HCT116 (cell line): ENCODE measurements at regions not wholly inside any gene's neighbourhood (a gene's known extent, or its start where the extent isn't known, plus 50 kb on each side); places are given as distances from the start of the nearest gene placed in this dataset.

ENCODE experiments used
- ATAC-seq: fragments of 200-7000 bp; cut with Tn5 transposase; 2 replicates; pipeline ENCODE4 v1.9.1; 2020; ENCODE audit warnings: mild to moderate bottlenecking, moderate library complexity
- BruUV-seq: library from RNA; stranded (reverse); fragments of 400-500 nt; replicated peaks from 2 replicates; lab custom pipeline; 2021; lab: Mats Ljungman, UMichigan
- CTCF ChIA-PET: fragments of 300-600 bp; sonication (Branson Sonifier 250); formaldehyde crosslinking; loops from one replicate; lab custom pipeline; 2021; ENCODE audit warnings: antibody characterized with exemption; lab: Charles Lee
- POLR2A ChIA-PET: fragments of 300-600, 350-600 bp; sonication (Branson Sonifier 250); formaldehyde crosslinking; loops from one replicate; lab custom pipeline; 2021; ENCODE audit warnings: antibody characterized with exemption; lab: Charles Lee
- RAD21 ChIA-PET, 2 experiments: fragments of 300-600 bp; sonication (Branson Sonifier 250); formaldehyde crosslinking; loops; one replicate each; lab custom pipeline; 2023; ENCODE audit warnings: low total read pairs in 2 of 2; ENCODE audit not compliant: uncharacterized antibody in 2 of 2, unreplicated experiment in 2 of 2, low non-redundant PET in 1 of 2; lab: Charles Lee
- DNase-seq: peaks from one replicate; pipeline ENCODE4 v3.0.0-alpha.2; 2010; ENCODE audit warnings: low read depth, low spot score
- H2AFZ ChIP-seq: fragments of 200-600 bp; shearing (Covaris generic), sonication (generic); 2 replicates; pipeline ENCODE4 v1.6.1; 2017; ENCODE audit warnings: low read depth, mixed run types, mixed read lengths, antibody characterized with exemption, low read length; ENCODE audit not compliant: poor library complexity, severe bottlenecking
- H3K27ac ChIP-seq: 2 replicates; pipeline ENCODE4 v1.5.1; 2012; ENCODE audit warnings: low read depth, low read length
- H3K27me3 ChIP-seq: fragments of 200-600 bp; sonication (generic); 2 replicates; pipeline ENCODE4 v1.6.1; 2016; ENCODE audit warnings: mixed run types, low read length, mixed read lengths; ENCODE audit not compliant: insufficient read depth
- H3K36me3 ChIP-seq, 2 experiments: fragments of 200-500 bp in 1 of 2; fragments of 200-600 bp in 1 of 2; sonication (Bioruptor generic) in 1 of 2; sonication (generic) in 1 of 2; 2 replicates each; pipeline versions ENCODE4 v1.5.1 to v1.6.1; 2014 to 2016; ENCODE audit warnings: low read length in 2 of 2, inconsistent platforms in 1 of 2, mixed read lengths in 1 of 2, mixed run types in 1 of 2; ENCODE audit not compliant: insufficient read depth in 2 of 2, control insufficient read depth in 1 of 2
- H3K4me1 ChIP-seq, 2 experiments: fragments of 200-600 bp in 1 of 2; sonication (generic) in 1 of 2; 2 replicates each; pipeline versions ENCODE4 v1.5.1 to v1.6.1; 2012 to 2017; ENCODE audit warnings: low read length in 2 of 2, inconsistent platforms in 1 of 2, mild to moderate bottlenecking in 1 of 2, mixed read lengths in 1 of 2, mixed run types in 1 of 2, moderate library complexity in 1 of 2; ENCODE audit not compliant: insufficient read depth in 2 of 2, control insufficient read depth in 1 of 2
- H3K4me2 ChIP-seq: fragments of 200-600 bp; sonication (generic); 2 replicates; pipeline ENCODE4 v1.6.1; 2017; ENCODE audit warnings: mixed run types, low read length, mixed read lengths
- H3K4me3 ChIP-seq, 2 experiments: fragments of 200-600 bp in 1 of 2; sonication (generic) in 1 of 2; replicated peaks in 1 of 2; 2 replicates each; pipeline ENCODE4 v1.5.1; 2011 to 2016; ENCODE audit warnings: low read length in 2 of 2, control low read depth in 1 of 2, low read depth in 1 of 2, mild to moderate bottlenecking in 1 of 2, mixed read lengths in 1 of 2, mixed run types in 1 of 2
- H3K79me2 ChIP-seq: fragments of 200-600 bp; sonication (generic); 2 replicates; pipeline ENCODE4 v1.6.1; 2017; ENCODE audit warnings: mild to moderate bottlenecking, mixed run types, low read length, moderate library complexity, mixed read lengths; ENCODE audit not compliant: insufficient read depth
- H3K9ac ChIP-seq: fragments of 200-600 bp; sonication (generic); 2 replicates; pipeline ENCODE4 v1.6.1; 2016; ENCODE audit warnings: low read length, mixed read lengths
- H3K9me2 ChIP-seq: fragments of 200-600 bp; sonication (generic), shearing (Covaris generic); 2 replicates; pipeline ENCODE4 v1.6.1; 2017; ENCODE audit warnings: mixed run types, mild to moderate bottlenecking, moderate library complexity; ENCODE audit not compliant: insufficient read depth
- H3K9me3 ChIP-seq, 2 experiments: fragments of 200-500 bp in 1 of 2; fragments of 200-600 bp in 1 of 2; sonication (Bioruptor generic) in 1 of 2; sonication (generic) in 1 of 2; 2 replicates each; pipeline ENCODE4 v1.6.1; 2014 to 2017; ENCODE audit warnings: low read length in 2 of 2, mixed read lengths in 2 of 2, inconsistent platforms in 1 of 2, low read depth in 1 of 2, mild to moderate bottlenecking in 1 of 2, mixed run types in 1 of 2, moderate library complexity in 1 of 2; ENCODE audit not compliant: control insufficient read depth in 1 of 2, insufficient read depth in 1 of 2
- H4K20me1 ChIP-seq: fragments of 200-600 bp; sonication (generic), shearing (Covaris generic); 2 replicates; pipeline ENCODE4 v1.6.1; 2017; ENCODE audit warnings: mixed run types, mild to moderate bottlenecking, moderate library complexity; ENCODE audit not compliant: insufficient read depth
- CEBPB ChIP-seq: IDR thresholded peaks from 2 replicates; pipeline ENCODE4 v1.6.1; 2012; ENCODE audit warnings: low read depth
- EGR1 ChIP-seq: IDR thresholded peaks from 2 replicates; pipeline ENCODE4 v1.6.1; 2012; ENCODE audit warnings: low read depth
- ELF1 ChIP-seq: IDR thresholded peaks from 2 replicates; pipeline ENCODE4 v1.6.1; 2012; ENCODE audit warnings: low read depth, borderline replicate concordance
- EZH2phosphoT487 ChIP-seq: fragments of 200-600 bp; IDR thresholded peaks from 2 replicates; pipeline ENCODE4 v1.6.1; 2018; ENCODE audit warnings: antibody characterized with exemption, borderline replicate concordance
- FOSL1 ChIP-seq: IDR thresholded peaks from 2 replicates; pipeline ENCODE4 v1.6.1; 2012; ENCODE audit warnings: low read depth
- POLR2A ChIP-seq: IDR thresholded peaks from 2 replicates; pipeline ENCODE4 v1.7.0; 2011; ENCODE audit warnings: borderline replicate concordance; ENCODE audit not compliant: insufficient read depth, insufficient read length; ENCODE audit errors: extremely low read depth
- POLR2AphosphoS5 ChIP-seq: IDR thresholded peaks from 2 replicates; pipeline ENCODE4 v1.6.1; 2011; ENCODE audit warnings: mild to moderate bottlenecking, low read depth, low read length, moderate library complexity
- RAD21 ChIP-seq: IDR thresholded peaks from 2 replicates; pipeline ENCODE4 v1.6.1; 2012; ENCODE audit warnings: low read depth, mild to moderate bottlenecking
- SP1 ChIP-seq: IDR thresholded peaks from 2 replicates; pipeline ENCODE4 v1.6.1; 2012; ENCODE audit warnings: low read depth
- SRF ChIP-seq: IDR thresholded peaks from 2 replicates; pipeline ENCODE4 v1.6.1; 2012; ENCODE audit warnings: low read depth
- ZFX ChIP-seq: fragments of 450-650 bp; IDR thresholded peaks from 2 replicates; pipeline ENCODE4 v1.6.1; 2017
- intact Hi-C: fragments of 100-400 bp; cut with micrococcal nuclease; formaldehyde crosslinking; loops from 2 replicates; pipeline ENCODE4 v1.10.0; 2022
- TF ChIP-seq, protein P1 (sequence below), 3 experiments: fragments of 200-600 bp in 1 of 3; sonication (generic) in 1 of 3; IDR thresholded peaks in 2 of 3; conservative IDR thresholded peaks in 1 of 3; 2 replicates each; pipeline ENCODE4 v1.5.1; 2012 to 2017; ENCODE audit warnings: low read depth in 2 of 3, low read length in 2 of 3, antibody characterized with exemption in 1 of 3, borderline replicate concordance in 1 of 3, control low read depth in 1 of 3, mild to moderate bottlenecking in 1 of 3, mixed read lengths in 1 of 3, mixed run types in 1 of 3, moderate library complexity in 1 of 3; ENCODE audit not compliant: insufficient read depth in 1 of 3
- TF ChIP-seq, protein P2 (sequence below): IDR thresholded peaks from 2 replicates; pipeline ENCODE4 v1.6.1; 2012; ENCODE audit warnings: low read depth
- TF ChIP-seq, protein P3 (sequence below): IDR thresholded peaks from 2 replicates; pipeline ENCODE4 v1.6.1; 2012
- TF ChIP-seq, protein P4 (sequence below): IDR thresholded peaks from 2 replicates; pipeline ENCODE4 v1.6.1; 2012

DNA sequence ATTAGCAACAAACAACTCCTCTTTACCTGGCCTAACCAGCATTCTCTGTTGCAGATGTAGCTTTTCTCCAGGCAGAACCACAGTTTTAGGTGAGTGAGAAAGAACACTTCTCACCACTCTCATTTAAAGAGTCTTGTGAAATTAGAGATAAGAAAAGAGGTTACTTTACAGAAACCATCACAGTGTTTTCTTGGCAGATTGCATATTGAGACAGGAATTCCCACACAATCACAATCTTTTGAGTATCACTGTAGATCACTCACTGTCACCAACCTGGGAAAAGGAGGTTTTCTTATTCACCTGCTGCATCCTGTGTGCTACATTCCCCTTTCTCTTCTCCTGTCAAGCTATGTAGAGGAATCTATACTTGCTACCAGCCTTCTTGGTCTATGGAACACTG, 574.6 kb downstream of the SLC4A3 start (continued):
- no peak for TF ChIP-seq POLR2A
- no peak for TF ChIP-seq EGR1
- no peak for TF ChIP-seq POLR2AphosphoS5
- TF ChIP-seq, protein P1, sequence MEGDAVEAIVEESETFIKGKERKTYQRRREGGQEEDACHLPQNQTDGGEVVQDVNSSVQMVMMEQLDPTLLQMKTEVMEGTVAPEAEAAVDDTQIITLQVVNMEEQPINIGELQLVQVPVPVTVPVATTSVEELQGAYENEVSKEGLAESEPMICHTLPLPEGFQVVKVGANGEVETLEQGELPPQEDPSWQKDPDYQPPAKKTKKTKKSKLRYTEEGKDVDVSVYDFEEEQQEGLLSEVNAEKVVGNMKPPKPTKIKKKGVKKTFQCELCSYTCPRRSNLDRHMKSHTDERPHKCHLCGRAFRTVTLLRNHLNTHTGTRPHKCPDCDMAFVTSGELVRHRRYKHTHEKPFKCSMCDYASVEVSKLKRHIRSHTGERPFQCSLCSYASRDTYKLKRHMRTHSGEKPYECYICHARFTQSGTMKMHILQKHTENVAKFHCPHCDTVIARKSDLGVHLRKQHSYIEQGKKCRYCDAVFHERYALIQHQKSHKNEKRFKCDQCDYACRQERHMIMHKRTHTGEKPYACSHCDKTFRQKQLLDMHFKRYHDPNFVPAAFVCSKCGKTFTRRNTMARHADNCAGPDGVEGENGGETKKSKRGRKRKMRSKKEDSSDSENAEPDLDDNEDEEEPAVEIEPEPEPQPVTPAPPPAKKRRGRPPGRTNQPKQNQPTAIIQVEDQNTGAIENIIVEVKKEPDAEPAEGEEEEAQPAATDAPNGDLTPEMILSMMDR (IDR thresholded peaks at IDR 0.05 in 2 of 3, conservative IDR thresholded peaks at IDR 0.05 in 1 of 3; ENCODE audit: borderline replicate concordance in 1 of 3, insufficient read depth in 1 of 3, low read depth in 2 of 3, low read length in 2 of 3), result no peak
- TF ChIP-seq SRF, result no peak
- no peak for TF ChIP-seq ZFX
- no peak for TF ChIP-seq EZH2phosphoT487
- TF ChIP-seq ELF1, result no peak
- TF ChIP-seq, all 23 proteins: peak for 0

DNA sequence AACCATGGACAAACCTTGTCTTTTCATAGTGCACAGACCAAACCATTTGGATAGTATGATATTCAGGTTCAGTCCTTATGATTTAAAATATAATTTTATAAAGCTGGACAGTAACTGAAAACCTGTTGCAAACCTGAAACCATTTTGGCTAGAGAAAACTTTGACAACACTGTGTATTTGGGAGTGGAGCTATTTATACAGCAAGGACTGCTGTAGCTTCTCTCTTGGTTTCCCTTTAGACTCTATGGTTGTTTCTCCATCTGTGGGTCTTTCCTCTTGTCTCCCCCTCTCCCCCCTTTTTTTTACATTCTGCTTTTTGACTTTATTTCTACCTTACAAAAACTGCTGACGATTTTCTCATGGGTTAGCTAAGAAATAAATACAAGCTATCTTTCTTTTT, 581.7 kb downstream of the SLC4A3 start:
- Histone ChIP-seq H3K9me3 (no peaks in the 10 kb centered on the region), H3K4me3 (no peak overlapping the region), H2AFZ (no peak overlapping the region), H3K9me2 (no peaks in the 10 kb centered on the region; the same call in 1 of the 2 replicates), H3K27ac (no peak overlapping the region), H4K20me1 (no peaks in the 10 kb centered on the region), H3K27me3 (no peaks in the 10 kb centered on the region), H3K4me2 (no peak overlapping the region), H3K36me3 (no peaks in the 10 kb centered on the region), H3K9ac (no peak overlapping the region), H3K79me2 (no peaks in the 10 kb centered on the region), H3K4me1 (no peaks in the 10 kb centered on the region)
- ChIA-PET RAD21 (no interaction called here), POLR2A (no interaction called here), CTCF (no interaction called here)
- DNase-seq, result no peak
- BruUV-seq, result no TSS peak
- TF ChIP-seq SP1 (no peak), RAD21 (no peak), CEBPB (no peak), SRF (no peak), ZFX (no peak), FOSL1 (no peak), EZH2phosphoT487 (no peak)
- TF ChIP-seq, protein P2, sequence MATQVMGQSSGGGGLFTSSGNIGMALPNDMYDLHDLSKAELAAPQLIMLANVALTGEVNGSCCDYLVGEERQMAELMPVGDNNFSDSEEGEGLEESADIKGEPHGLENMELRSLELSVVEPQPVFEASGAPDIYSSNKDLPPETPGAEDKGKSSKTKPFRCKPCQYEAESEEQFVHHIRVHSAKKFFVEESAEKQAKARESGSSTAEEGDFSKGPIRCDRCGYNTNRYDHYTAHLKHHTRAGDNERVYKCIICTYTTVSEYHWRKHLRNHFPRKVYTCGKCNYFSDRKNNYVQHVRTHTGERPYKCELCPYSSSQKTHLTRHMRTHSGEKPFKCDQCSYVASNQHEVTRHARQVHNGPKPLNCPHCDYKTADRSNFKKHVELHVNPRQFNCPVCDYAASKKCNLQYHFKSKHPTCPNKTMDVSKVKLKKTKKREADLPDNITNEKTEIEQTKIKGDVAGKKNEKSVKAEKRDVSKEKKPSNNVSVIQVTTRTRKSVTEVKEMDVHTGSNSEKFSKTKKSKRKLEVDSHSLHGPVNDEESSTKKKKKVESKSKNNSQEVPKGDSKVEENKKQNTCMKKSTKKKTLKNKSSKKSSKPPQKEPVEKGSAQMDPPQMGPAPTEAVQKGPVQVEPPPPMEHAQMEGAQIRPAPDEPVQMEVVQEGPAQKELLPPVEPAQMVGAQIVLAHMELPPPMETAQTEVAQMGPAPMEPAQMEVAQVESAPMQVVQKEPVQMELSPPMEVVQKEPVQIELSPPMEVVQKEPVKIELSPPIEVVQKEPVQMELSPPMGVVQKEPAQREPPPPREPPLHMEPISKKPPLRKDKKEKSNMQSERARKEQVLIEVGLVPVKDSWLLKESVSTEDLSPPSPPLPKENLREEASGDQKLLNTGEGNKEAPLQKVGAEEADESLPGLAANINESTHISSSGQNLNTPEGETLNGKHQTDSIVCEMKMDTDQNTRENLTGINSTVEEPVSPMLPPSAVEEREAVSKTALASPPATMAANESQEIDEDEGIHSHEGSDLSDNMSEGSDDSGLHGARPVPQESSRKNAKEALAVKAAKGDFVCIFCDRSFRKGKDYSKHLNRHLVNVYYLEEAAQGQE, result no peak
- TF ChIP-seq, protein P3, sequence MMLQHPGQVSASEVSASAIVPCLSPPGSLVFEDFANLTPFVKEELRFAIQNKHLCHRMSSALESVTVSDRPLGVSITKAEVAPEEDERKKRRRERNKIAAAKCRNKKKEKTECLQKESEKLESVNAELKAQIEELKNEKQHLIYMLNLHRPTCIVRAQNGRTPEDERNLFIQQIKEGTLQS, result no peak
- TF ChIP-seq, protein P4, sequence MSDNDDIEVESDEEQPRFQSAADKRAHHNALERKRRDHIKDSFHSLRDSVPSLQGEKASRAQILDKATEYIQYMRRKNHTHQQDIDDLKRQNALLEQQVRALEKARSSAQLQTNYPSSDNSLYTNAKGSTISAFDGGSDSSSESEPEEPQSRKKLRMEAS, result no peak
- intact Hi-C loops, result no loop called here
- no peak for ATAC-seq
